ENCODE measurements at regions not wholly inside any gene's neighbourhood (a gene's known extent, or its start where the extent isn't known, plus 50 kb on each side); places are given as distances from the start of the nearest gene placed in this dataset.
"Not testable (repeated sequence)": the region's sequence is repeated elsewhere in the genome, so short reads cannot be mapped to it uniquely, and the experiment has no call there.

DNA sequence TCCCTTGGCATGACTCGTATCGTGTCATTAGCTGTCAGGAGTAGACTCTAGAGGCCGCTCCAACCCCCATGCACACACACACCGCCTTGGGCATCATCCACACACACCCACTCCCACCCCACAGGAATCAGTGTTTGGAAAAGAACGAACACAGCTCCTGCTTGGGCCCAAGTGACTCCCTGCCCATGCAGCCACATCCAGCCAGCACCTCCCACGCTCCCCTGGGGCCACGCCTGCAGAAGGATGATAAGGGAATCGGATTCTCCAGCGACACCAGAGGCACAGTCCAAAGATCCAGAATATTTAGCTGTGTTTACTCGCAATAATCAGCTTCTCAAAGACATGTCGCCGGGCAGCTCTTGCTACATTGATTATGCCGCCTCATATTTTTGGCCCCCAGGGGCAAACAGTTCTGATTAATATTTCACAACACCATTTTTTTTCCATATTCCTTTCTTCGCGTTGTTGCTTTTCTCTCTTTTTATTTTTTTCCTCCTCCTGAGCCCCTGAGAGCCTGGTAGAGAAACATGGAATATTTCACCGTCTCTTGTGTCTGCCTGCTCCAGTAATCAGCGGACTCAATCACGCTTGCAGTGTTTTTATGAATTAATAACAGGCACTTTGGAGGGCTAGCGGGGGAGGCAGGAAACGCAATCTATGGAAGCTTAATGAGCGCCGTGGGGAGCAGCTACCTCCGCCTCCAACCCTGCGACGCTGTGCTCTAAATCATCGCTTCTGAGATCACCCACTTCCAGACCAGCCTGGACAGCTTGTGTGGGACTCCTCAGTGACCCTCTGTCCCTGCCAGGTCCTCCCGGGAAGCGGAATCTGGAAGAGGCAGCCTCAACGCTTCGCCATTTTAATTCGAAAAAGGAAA is 221.4 kb downstream of the TLE3 start:
- TF ChIP-seq, protein P1, sequence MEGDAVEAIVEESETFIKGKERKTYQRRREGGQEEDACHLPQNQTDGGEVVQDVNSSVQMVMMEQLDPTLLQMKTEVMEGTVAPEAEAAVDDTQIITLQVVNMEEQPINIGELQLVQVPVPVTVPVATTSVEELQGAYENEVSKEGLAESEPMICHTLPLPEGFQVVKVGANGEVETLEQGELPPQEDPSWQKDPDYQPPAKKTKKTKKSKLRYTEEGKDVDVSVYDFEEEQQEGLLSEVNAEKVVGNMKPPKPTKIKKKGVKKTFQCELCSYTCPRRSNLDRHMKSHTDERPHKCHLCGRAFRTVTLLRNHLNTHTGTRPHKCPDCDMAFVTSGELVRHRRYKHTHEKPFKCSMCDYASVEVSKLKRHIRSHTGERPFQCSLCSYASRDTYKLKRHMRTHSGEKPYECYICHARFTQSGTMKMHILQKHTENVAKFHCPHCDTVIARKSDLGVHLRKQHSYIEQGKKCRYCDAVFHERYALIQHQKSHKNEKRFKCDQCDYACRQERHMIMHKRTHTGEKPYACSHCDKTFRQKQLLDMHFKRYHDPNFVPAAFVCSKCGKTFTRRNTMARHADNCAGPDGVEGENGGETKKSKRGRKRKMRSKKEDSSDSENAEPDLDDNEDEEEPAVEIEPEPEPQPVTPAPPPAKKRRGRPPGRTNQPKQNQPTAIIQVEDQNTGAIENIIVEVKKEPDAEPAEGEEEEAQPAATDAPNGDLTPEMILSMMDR (IDR thresholded peaks at IDR 0.05; ENCODE audit: insufficient read depth, low read length), result no peak
- no peak for DNase-seq (ENCODE audit: low read depth)
- H3K4me3 ChIP-seq (ENCODE audit: low read depth, low read length), result no peak overlapping the region

DNA sequence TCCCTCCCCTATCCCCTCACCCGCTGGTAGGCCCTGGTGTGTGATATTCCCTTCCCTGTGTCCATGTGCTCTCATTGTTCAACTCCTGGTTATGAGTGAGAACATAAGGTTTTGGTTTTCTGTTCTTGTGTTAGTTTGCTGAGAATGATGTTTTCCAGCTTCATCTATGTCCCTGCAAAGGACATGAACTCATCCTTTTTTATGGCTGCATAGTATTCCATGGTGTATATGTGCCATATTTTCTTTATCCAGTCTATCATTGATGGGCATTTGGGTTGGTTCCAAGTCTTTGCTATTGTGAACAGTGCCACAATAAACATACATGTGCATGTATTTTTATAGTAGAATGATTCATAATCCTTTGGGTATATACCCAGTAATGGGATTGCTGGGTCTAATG is 217.8 kb downstream of the TLE3 start:
- H3K4me3 ChIP-seq (ENCODE audit: low read depth, low read length); DNase-seq (ENCODE audit: low read depth): not testable (repeated sequence)

DNA sequence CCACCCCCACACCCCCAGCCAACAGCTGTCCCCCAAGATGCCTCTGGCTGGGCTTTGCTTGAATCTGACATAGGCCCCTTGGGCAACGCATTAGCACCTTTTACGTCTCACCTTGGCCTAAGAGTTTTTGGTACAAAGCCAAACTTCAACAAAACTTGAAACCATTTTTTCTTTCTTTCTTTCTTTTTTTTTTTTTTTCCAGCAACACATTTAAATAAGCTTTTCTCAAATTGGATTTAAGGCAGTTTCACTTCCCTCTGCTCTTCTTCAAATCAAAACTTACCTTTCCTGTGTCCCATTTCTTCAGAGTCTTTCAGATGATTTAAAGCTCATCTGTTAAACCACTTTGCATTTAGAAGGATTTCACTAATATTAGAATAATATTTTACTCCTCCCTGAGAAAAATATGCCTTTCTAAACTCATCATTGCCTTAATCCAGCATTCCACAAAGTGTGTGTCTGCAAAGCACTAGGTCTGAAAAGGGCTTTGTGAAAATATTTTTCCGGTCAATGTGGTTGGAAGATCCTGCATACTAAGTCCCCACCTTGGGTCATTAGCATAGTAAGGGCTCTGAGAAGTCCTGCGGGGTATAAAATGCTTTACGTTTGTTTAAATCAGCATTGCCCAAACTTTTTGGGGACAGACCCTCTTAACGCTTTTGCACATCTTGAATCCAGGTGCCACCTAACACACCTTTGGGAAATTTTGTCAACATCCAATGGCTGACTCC is 217.0 kb downstream of the TLE3 start:
- TF ChIP-seq, protein P1 (IDR thresholded peaks at IDR 0.05; ENCODE audit: insufficient read depth, low read length), result no peak
- H3K4me3 ChIP-seq (ENCODE audit: low read depth, low read length), result no peak overlapping the region
- no peak for DNase-seq (ENCODE audit: low read depth)

DNA sequence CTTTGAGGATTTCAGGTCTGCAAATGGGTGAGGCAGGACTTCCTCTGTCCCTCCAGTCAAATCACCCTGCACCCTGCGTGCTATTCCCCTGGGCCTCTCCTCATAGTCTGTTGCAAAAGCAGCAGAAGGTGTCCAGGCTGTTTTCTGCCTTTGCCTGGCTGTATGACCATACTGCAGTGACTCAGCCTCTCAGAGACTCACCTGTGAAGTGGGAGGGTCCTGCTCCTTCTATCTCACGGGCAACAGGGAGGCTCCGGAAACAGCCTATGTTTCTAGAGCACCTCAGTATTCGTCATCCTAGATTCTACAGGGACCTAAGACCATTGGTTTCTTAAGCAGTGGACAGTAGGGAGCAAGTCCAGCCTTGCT is 216.4 kb downstream of the TLE3 start:
- no peak for DNase-seq (ENCODE audit: low read depth)
- no peak overlapping the region for H3K4me3 ChIP-seq (ENCODE audit: low read depth, low read length)
- TF ChIP-seq, protein P1 (IDR thresholded peaks at IDR 0.05; ENCODE audit: insufficient read depth, low read length), result no peak

DNA sequence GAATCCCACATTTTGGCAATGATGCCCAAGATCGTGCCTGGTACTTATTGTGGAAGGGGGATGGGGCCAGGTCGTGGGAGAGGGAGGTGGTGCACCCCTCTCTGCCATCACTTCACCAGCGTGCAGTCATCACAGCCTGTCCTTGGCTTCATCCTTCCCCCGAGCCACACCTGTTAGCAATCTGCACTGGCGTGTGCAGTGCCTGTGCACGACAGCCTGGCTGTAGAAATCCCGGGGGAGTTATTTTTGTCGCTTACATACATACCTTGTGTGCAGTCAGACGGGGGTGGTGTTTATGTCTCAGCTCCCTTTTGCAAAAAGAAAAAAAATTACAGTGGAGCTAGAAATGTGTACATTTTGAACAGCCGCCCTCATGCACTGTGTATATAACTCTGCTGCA is 216.0 kb downstream of the TLE3 start:
- no peak for DNase-seq (ENCODE audit: low read depth)
- TF ChIP-seq, protein P1 (IDR thresholded peaks at IDR 0.05; ENCODE audit: insufficient read depth, low read length), result no peak
- H3K4me3 ChIP-seq (ENCODE audit: low read depth, low read length), result no peak overlapping the region

DNA sequence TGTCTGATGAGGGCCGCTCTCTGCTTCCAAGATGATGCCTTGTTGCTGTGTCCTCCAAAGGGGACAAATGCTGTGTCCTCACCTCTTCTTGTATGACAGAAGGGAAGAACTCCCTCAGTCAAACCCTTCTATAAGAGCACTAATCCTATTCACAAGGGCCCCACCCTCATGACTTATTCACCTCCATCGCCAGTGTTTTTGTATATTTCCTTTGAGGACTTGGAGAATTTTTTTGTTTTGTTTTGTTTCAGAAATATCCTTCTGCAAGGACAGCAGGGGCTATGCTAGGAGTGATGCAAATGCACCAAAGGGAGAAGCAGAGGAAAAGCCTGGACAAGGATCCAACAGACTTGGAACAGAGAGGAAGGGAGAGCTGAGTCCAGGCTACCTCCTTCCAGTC is 214.4 kb downstream of the TLE3 start:
- no peak overlapping the region for H3K4me3 ChIP-seq (ENCODE audit: low read depth, low read length)
- no peak for DNase-seq (ENCODE audit: low read depth)
- TF ChIP-seq, protein P1 (IDR thresholded peaks at IDR 0.05; ENCODE audit: insufficient read depth, low read length), result no peak

DNA sequence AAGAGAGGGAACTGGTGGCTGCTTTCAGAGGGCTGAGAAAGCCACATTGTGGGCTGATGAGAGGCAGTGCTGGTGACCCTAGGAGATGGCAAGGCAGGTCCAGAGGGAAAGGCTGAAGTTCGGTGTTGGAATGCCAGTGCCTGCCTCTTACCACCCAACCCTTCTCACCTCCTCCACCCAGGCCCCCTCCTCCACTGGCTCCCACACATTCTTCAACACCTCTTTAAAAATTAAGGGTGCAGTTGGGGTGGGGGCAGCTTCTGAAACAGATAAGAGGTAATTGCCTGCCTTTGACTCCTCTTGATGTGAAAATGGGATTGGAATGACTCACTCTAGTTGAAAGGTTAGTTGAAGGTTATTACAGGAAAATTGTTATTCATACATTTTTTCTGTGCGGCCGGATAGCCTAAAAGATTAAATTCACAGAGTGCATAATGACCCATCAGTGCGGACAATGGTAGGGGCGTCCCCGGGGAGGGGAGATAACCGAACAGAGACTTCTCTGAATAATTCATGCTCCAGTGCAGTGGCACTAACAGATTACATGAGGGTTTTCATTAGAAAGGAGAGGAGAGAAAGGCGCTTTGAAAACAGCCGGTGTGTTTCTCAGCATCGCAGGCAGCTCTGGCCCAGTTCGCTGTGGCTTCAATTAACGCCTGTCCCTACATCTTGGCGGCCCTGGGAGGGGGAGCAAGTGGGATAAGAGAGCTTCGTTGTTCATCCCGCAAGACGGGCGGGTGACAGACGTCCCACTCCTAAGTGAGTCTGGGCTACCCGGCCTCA is 212.4 kb downstream of the TLE3 start:
- TF ChIP-seq, protein P1 (IDR thresholded peaks at IDR 0.05; ENCODE audit: insufficient read depth, low read length), result no peak
- DNase-seq (ENCODE audit: low read depth), result no peak
- H3K4me3 ChIP-seq (ENCODE audit: low read depth, low read length), result no peak overlapping the region
